Breast epithelium (tissue), 4 donors: ENCODE measurements at regions not wholly inside any gene's neighbourhood (a gene's known extent, or its start where the extent isn't known, plus 50 kb on each side); places are given as distances from the start of the nearest gene placed in this dataset.
"Not testable (repeated sequence)": the region's sequence is repeated elsewhere in the genome, so short reads cannot be mapped to it uniquely, and the experiment has no call there.

Experiments
- DNase-seq, 2 donors: peaks; one replicate each; pipeline ENCODE4 v3.0.0-alpha.2; 2019; ENCODE audit warnings: low spot score in 2 of 2
- H3K27ac ChIP-seq, 2 donors: fragments of 200-600 bp; sonication (generic) in 1 of 2; one replicate each; pipeline ENCODE4 v1.5.1; 2016 to 2019; ENCODE audit warnings: mild to moderate bottlenecking in 1 of 2
- H3K27me3 ChIP-seq, 2 donors: fragments of 200-600 bp; sonication (generic) in 1 of 2; one replicate each; pipeline versions ENCODE4 v1.5.1 to v1.6.0; 2017 to 2019; ENCODE audit warnings: control low read depth in 1 of 2, mild to moderate bottlenecking in 1 of 2
- H3K36me3 ChIP-seq: fragments of 200-600 bp; one replicate; pipeline ENCODE4 v1.5.1; 2019
- H3K4me1 ChIP-seq, 2 donors: fragments of 200-600 bp; sonication (generic); one replicate each; pipeline ENCODE4 v1.5.1; 2016 to 2019; ENCODE audit warnings: control low read depth in 1 of 2
- H3K4me3 ChIP-seq, 3 donors: fragments of 200-600 bp; sonication (generic); 1 replicate in 2 of 3; 2 replicates in 1 of 3; pipeline ENCODE4 v1.5.1; 2016 to 2019; ENCODE audit warnings: mild to moderate bottlenecking in 3 of 3, moderate library complexity in 2 of 3
- H3K9me3 ChIP-seq, 2 donors: fragments of 200-600 bp; sonication (generic) in 1 of 2; one replicate each; pipeline ENCODE4 v1.5.1; 2016 to 2019; ENCODE audit warnings: control low read depth in 1 of 2
- POLR2A ChIP-seq: fragments of 450-650 bp; IDR thresholded peaks from one replicate; pipeline ENCODE4 v1.6.1; 2016; ENCODE audit warnings: antibody characterized with exemption, mild to moderate bottlenecking, moderate library complexity
- POLR2AphosphoS5 ChIP-seq, 3 donors: sonication (generic); formaldehyde crosslinking; IDR thresholded peaks; one replicate each; pipeline ENCODE4 v1.6.1; 2017; ENCODE audit warnings: antibody characterized with exemption in 3 of 3
- intact Hi-C: fragments of 100-400 bp; cut with DNase I; formaldehyde crosslinking; loops from one replicate; pipeline ENCODE4 v1.15.1; 2023; ENCODE audit warnings: low total_unique reads
- TF ChIP-seq, protein P1 (sequence below), 3 donors: fragments of 450-650 bp; IDR thresholded peaks; one replicate each; pipeline ENCODE4 v1.5.1; 2016 to 2017; ENCODE audit warnings: antibody characterized with exemption in 3 of 3, mild to moderate bottlenecking in 3 of 3, moderate library complexity in 3 of 3

DNA sequence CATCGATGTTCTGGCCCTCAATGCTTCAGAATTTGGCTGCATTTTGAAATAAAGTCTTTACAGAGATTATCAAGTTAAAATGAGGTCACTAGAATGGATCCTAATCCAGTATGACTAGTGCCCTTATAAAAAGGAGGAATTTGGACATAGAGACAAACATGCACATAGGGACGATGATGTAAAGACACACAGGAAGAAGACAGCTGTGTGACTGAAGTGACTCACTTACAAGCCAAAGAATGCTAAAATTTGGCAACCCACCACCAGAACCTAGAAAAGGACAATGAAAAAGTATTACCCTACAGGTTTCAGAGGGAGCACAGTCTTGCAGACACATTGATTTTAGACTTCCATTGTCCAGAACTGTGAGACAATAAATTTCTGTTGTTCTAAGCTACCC is 322.8 kb upstream of the GJE1 start:
- intact Hi-C loops: loop anchor here (5.0 kb wide), 1 partner anchor 297 kb away; no protein-coding TSS in a partner anchor
- TF ChIP-seq POLR2A (no peak), POLR2AphosphoS5 (IDR thresholded peaks at IDR 0.05) (no peak)
- TF ChIP-seq, protein P1, sequence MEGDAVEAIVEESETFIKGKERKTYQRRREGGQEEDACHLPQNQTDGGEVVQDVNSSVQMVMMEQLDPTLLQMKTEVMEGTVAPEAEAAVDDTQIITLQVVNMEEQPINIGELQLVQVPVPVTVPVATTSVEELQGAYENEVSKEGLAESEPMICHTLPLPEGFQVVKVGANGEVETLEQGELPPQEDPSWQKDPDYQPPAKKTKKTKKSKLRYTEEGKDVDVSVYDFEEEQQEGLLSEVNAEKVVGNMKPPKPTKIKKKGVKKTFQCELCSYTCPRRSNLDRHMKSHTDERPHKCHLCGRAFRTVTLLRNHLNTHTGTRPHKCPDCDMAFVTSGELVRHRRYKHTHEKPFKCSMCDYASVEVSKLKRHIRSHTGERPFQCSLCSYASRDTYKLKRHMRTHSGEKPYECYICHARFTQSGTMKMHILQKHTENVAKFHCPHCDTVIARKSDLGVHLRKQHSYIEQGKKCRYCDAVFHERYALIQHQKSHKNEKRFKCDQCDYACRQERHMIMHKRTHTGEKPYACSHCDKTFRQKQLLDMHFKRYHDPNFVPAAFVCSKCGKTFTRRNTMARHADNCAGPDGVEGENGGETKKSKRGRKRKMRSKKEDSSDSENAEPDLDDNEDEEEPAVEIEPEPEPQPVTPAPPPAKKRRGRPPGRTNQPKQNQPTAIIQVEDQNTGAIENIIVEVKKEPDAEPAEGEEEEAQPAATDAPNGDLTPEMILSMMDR (IDR thresholded peaks at IDR 0.05): no peak

GRCh38 chr6:141808662-141809061 is 324.1 kb upstream of the GJE1 start:
- no peaks in the 10 kb centered on the region for H3K4me1 ChIP-seq
- H3K27me3 ChIP-seq: no peaks in the 10 kb centered on the region
- H3K9me3 ChIP-seq: no peaks in the 10 kb centered on the region
- intact Hi-C loops: no loop called here
- no peak overlapping the region for H3K4me3 ChIP-seq
- no peak for TF ChIP-seq POLR2AphosphoS5 (IDR thresholded peaks at IDR 0.05)
- TF ChIP-seq POLR2A: no peak
- TF ChIP-seq, protein P1 (IDR thresholded peaks at IDR 0.05): no peak
- DNase-seq: no peak
- H3K27ac ChIP-seq: no peak overlapping the region
- no peaks in the 10 kb centered on the region for H3K36me3 ChIP-seq

More for the DNA sequence above, 322.8 kb upstream of the GJE1 start:
- H3K36me3 ChIP-seq: no peaks in the 10 kb centered on the region
- no peaks in the 10 kb centered on the region for H3K9me3 ChIP-seq
- no peak overlapping the region for H3K27ac ChIP-seq
- H3K4me1 ChIP-seq: no peaks in the 10 kb centered on the region
- no peak overlapping the region for H3K4me3 ChIP-seq
- H3K27me3 ChIP-seq: no peaks in the 10 kb centered on the region
- no peak for DNase-seq

DNA sequence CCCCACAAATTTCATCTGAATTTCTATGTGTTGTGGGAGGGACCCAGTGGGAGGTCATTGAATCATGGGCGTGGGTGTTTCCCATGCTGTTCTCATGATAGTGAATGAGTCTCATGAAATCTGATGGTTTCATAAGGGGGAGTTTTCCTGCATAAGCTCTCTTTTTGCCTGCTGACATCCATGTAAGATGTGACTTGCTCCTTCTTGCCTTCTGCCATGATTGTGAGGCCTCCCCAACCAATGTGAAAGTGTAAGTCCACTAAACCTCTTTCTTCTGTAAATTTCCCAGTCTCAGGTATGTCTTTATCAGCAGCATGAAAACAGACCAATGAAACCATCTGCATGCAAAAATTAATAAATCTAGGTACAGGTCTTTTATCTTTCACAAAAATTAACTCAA is 331.8 kb upstream of the GJE1 start:
- H3K36me3 ChIP-seq, H3K9me3 ChIP-seq, H3K27ac ChIP-seq, H3K27me3 ChIP-seq, H3K4me3 ChIP-seq, intact Hi-C loops, H3K4me1 ChIP-seq, DNase-seq: not testable (repeated sequence)

DNA sequence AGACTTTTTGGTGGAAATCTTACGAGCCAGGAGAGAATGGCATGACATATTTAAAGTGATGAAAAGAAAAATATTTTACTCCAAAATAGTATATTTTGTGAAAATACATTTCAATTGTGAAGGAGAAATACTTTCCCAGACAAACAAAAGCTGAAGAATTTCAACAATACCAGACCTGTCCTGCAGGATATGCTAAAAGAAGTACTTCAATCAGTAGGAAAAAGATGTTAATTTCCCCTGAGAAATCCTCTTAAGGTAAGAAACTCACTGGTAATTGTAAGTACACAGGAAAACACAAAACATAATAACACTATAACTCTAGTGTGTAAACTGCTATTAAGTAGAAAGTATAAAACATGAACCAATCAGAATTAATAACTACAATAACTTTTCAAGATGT is 341.8 kb upstream of the GJE1 start:
- Histone ChIP-seq H3K4me3 (no peak overlapping the region), H3K4me1 (no peaks in the 10 kb centered on the region), H3K36me3 (no peaks in the 10 kb centered on the region), H3K27ac (no peak overlapping the region), H3K27me3 (no peaks in the 10 kb centered on the region), H3K9me3 (no peaks in the 10 kb centered on the region)
- intact Hi-C loops: no loop called here
- TF ChIP-seq, protein P1 (IDR thresholded peaks at IDR 0.05): no peak
- no peak for TF ChIP-seq POLR2A
- DNase-seq: no peak

DNA sequence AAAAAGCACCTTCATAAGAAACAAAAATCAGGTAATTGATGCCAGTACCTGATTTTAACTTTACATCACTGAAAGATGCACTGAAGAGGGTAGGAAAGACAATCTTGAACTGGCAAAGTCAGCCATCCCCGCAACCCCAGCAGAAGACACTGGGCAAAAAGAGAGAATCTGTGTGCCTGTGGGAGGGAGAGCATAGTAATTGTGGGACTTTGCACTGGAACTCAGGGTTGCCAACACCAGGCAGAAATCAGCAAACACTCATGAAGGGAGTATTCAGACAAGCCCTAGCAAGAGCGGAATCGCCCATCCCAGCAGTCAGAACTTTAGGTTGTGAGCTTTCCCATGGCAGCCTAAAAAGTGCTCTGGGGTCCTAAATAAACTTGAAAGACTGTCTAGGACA is 344.6 kb upstream of the GJE1 start:
- DNase-seq: no peak
- no peaks in the 10 kb centered on the region for H3K36me3 ChIP-seq
- intact Hi-C loops: no loop called here
- no peaks in the 10 kb centered on the region for H3K9me3 ChIP-seq
- no peaks in the 10 kb centered on the region for H3K4me1 ChIP-seq
- TF ChIP-seq POLR2A (no peak), POLR2AphosphoS5 (IDR thresholded peaks at IDR 0.05) (no peak)
- TF ChIP-seq, protein P1 (IDR thresholded peaks at IDR 0.05): no peak
- no peaks in the 10 kb centered on the region for H3K27me3 ChIP-seq
- no peak overlapping the region for H3K4me3 ChIP-seq
- H3K27ac ChIP-seq: no peak overlapping the region

DNA sequence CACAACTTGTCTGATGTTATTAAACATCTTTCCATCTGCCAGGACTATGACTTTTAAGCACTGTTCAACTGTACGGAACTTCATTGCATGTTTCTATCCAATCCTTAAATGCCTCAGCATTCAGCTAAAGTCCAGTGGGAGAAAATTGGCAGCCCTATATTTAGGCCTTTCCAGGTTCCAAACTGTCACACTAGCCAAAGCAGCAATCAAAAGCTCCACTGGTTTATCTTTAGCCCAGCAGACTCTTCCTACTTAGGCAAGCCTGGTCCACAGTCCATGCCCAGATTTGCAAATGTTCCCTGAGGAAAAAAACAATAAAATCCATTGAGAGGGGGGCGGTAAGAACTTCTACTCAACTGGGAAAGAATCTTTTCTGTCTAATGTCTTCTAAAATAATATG is 349.1 kb upstream of the GJE1 start:
- no peaks in the 10 kb centered on the region for H3K9me3 ChIP-seq
- intact Hi-C loops: no loop called here
- no peaks in the 10 kb centered on the region for H3K4me1 ChIP-seq
- no peaks in the 10 kb centered on the region for H3K27me3 ChIP-seq
- no peak overlapping the region for H3K4me3 ChIP-seq
- DNase-seq: no peak
- TF ChIP-seq POLR2AphosphoS5 (IDR thresholded peaks at IDR 0.05) (no peak), POLR2A (no peak)
- TF ChIP-seq, protein P1 (IDR thresholded peaks at IDR 0.05): no peak
- H3K27ac ChIP-seq: no peak overlapping the region
- no peaks in the 10 kb centered on the region for H3K36me3 ChIP-seq
